Upper lobe of left lung (tissue), 6 donors: ENCODE measurements at regions not wholly inside any gene's neighbourhood (a gene's known extent, or its start where the extent isn't known, plus 50 kb on each side); places are given as distances from the start of the nearest gene placed in this dataset.
"Not testable (repeated sequence)": the region's sequence is repeated elsewhere in the genome, so short reads cannot be mapped to it uniquely, and the experiment has no call there.

Experiments
- ATAC-seq, 2 donors: fragments of 200-7000 bp; cut with Tn5 transposase; one replicate each; pipeline ENCODE4 v1.9.1; 2022; ENCODE audit warnings: mild to moderate bottlenecking in 2 of 2, moderate library complexity in 2 of 2; ENCODE audit not compliant: low FRiP score in 2 of 2
- DNase-seq, 2 donors: peaks; one replicate each; pipeline ENCODE4 v3.0.0-alpha.2; 2019 to 2020
- H3K27ac ChIP-seq, 4 donors: fragments of 200-600 bp; sonication (generic); one replicate each; pipeline ENCODE4 v1.5.1; 2016 to 2019
- H3K27me3 ChIP-seq, 4 donors: fragments of 200-600 bp; sonication (generic); one replicate each; pipeline ENCODE4 v1.5.1; 2017 to 2019
- H3K36me3 ChIP-seq, 4 donors: fragments of 200-600 bp; sonication (generic); one replicate each; pipeline ENCODE4 v1.5.1; 2016 to 2019
- H3K4me1 ChIP-seq, 4 donors: fragments of 200-600 bp; sonication (generic); one replicate each; pipeline ENCODE4 v1.5.1; 2018 to 2019
- H3K4me3 ChIP-seq, 4 donors: fragments of 200-600 bp; sonication (generic); one replicate each; pipeline ENCODE4 v1.5.1; 2017 to 2019; ENCODE audit warnings: mild to moderate bottlenecking in 2 of 4, moderate library complexity in 1 of 4
- H3K9me3 ChIP-seq, 4 donors: fragments of 200-600 bp; sonication (generic); one replicate each; pipeline ENCODE4 v1.5.1; 2018 to 2019
- EP300 ChIP-seq, 4 donors: sonication (generic); formaldehyde crosslinking; IDR thresholded peaks; one replicate each; pipeline ENCODE4 v1.5.1; 2017; ENCODE audit warnings: antibody characterized with exemption in 4 of 4, control low read depth in 2 of 4
- POLR2A ChIP-seq, 4 donors: fragments of 450-650 bp; IDR thresholded peaks; one replicate each; pipeline ENCODE4 v1.5.1; 2016 to 2017; ENCODE audit warnings: antibody characterized with exemption in 4 of 4, mild to moderate bottlenecking in 2 of 4
- POLR2AphosphoS5 ChIP-seq, 2 donors: sonication (generic); formaldehyde crosslinking; IDR thresholded peaks; one replicate each; pipeline ENCODE4 v1.5.1; 2017; ENCODE audit warnings: antibody characterized with exemption in 2 of 2
- WGBS, 2 donors: methylation state at CpG; one replicate each; pipeline ENCODE4 v1.1.5; 2017 to 2018; 5-methylcytosine and 5-hydroxymethylcytosine counted together
- TF ChIP-seq, protein P1 (sequence below), 6 experiments: fragments of 450-650 bp in 4 of 6; fragments of 200-600 bp in 2 of 6; sonication (generic) in 2 of 6; IDR thresholded peaks; one replicate each; pipeline ENCODE4 v1.5.1; 2016 to 2019; ENCODE audit warnings: antibody characterized with exemption in 6 of 6
- donor health status: DM: no; HTN: no; CAD: no; lungs with moderate emphysema.
- donor health status: DM: no; HTN: yes; CAD: no; lungs with severe emphysema.

DNA sequence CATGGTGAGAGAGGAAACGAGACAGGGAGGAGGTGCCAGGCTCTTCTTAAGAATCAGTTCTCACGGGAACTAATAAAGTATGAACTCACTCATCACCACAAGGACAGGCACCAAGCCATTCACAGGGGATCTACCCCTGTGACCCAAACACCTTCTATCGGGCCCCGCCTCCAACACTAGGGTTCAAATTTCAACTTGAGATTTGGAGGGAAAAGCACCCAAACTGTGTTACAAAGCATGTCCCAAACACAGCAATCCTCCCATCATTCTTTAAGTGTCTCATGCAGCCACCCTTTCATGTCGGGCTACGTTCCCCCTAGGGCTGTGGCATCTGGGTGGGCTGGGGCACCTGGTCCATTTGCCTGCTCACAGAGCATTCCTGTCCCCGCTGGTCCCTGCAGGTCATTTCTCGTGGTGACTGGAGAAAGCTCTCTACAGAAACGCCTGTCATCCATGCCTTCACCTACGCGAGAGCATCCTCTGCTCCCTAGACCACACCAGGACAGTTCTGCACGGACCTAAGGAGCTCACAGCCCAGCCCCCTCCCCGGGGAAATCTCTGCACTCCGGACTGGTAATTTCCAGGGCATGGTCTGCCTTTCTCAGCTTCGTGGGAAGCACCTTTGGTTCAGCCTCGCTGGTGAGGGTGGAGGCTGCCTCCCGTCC lies 79.6 kb downstream of the TTLL2 start:
- H3K4me3 ChIP-seq, result no peak overlapping the region
- H3K36me3 ChIP-seq, result no peaks in the 10 kb centered on the region
- H3K27me3 ChIP-seq, result no peaks in the 10 kb centered on the region
- DNase-seq, result peak in 1 of 2 donors; percentile 17
- no peaks in the 10 kb centered on the region for H3K9me3 ChIP-seq
- H3K4me1 ChIP-seq, result no peaks in the 10 kb centered on the region
- no peak overlapping the region for H3K27ac ChIP-seq
- WGBS, 2 donors, result 82 to 86% methylated on average over 16 to 17 of the region's 17 CpGs
- ATAC-seq, result no peak
- TF ChIP-seq, protein P1, sequence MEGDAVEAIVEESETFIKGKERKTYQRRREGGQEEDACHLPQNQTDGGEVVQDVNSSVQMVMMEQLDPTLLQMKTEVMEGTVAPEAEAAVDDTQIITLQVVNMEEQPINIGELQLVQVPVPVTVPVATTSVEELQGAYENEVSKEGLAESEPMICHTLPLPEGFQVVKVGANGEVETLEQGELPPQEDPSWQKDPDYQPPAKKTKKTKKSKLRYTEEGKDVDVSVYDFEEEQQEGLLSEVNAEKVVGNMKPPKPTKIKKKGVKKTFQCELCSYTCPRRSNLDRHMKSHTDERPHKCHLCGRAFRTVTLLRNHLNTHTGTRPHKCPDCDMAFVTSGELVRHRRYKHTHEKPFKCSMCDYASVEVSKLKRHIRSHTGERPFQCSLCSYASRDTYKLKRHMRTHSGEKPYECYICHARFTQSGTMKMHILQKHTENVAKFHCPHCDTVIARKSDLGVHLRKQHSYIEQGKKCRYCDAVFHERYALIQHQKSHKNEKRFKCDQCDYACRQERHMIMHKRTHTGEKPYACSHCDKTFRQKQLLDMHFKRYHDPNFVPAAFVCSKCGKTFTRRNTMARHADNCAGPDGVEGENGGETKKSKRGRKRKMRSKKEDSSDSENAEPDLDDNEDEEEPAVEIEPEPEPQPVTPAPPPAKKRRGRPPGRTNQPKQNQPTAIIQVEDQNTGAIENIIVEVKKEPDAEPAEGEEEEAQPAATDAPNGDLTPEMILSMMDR (IDR thresholded peaks at IDR 0.05), result no peak
- no peak for TF ChIP-seq EP300 (IDR thresholded peaks at IDR 0.05)
- TF ChIP-seq POLR2A (IDR thresholded peaks at IDR 0.05), result no peak
- TF ChIP-seq POLR2AphosphoS5 (IDR thresholded peaks at IDR 0.05), result no peak

DNA sequence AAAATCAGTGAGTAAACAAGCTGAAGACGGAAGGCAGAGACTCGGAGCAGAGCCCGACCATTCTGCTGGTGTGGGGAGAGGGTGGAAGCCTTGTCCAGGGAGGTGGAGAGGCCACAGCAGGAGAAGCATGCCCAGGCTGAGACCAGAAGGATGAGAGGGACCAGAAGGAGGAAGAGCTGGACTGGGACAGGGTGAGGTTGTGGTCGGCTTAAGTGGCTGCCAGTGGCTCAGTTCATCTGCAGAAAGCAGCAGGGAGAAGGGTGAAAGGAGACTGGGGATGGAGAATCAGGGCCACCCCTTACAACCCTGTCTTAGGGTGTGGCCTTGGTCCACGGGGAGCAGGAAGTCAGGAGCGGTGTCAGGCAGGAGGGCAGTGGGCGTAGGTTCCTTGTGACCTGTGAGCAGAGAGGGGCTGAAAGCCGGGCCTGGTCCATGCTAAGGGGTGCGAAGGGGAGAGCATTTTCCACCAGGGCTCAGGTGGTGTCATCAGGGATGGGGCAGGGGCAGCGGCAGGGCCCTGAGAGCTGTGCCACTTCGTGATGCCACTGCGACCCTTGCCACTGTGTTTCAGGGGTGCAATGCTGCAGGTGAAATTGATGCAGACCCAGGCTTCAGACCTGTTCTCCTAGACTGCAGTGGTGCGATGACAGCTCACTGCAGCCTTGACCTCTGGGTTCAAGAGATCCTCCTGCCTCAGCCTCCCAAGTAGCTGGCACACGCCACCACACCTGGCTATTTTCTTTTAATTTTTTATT lies 81.1 kb downstream of the TTLL2 start:
- H3K9me3 ChIP-seq, result no peaks in the 10 kb centered on the region
- TF ChIP-seq POLR2AphosphoS5 (IDR thresholded peaks at IDR 0.05) (no peak), EP300 (IDR thresholded peaks at IDR 0.05) (no peak), POLR2A (IDR thresholded peaks at IDR 0.05) (no peak)
- no peak overlapping the region for H3K27ac ChIP-seq
- no peak for DNase-seq
- peaks cover 0 to 6% (median 0%) of the 10 kb centered on the region in 4 donors for H3K4me1 ChIP-seq
- WGBS, 2 donors, result 82 to 87% methylated on average over 11 to 14 of the region's 14 CpGs
- ATAC-seq, result no peak
- no peak overlapping the region for H3K4me3 ChIP-seq
- no peaks in the 10 kb centered on the region for H3K27me3 ChIP-seq
- no peaks in the 10 kb centered on the region for H3K36me3 ChIP-seq

DNA sequence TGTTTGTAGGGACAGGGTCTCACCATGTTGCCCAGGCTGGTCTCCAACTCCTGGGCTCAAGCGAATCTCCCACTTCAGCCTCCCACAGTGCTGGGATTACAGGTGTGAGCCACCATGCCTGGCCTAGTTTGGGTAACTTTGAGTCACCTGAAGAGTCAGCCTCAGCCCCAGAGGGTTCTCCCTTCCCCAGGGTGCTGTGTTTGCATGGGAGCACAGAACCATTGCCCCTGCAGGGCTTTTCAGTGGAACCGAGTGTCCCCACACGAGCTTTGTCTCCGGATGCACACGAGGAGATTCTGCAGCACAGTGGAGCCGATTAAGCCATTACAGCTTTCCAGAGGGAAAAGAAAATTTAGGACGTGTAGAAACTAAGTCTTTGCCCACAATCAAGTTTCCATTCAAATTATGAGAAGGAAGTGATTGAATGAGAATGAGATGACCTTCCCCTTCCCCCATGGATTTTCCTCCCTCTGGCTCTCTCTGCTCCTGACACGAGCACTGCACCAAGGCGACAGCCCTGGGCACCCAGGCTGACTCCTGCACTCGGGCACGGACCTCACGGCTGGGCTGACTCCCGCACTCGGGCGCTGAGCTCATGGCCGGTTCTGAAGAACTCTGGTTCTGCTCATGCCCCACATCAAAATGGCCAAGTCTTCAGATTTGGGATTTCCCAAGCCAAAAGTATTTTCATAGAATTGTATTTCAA lies 81.8 kb downstream of the TTLL2 start:
- H3K4me3 ChIP-seq, H3K9me3 ChIP-seq, H3K27me3 ChIP-seq, ATAC-seq, H3K36me3 ChIP-seq, H3K4me1 ChIP-seq, H3K27ac ChIP-seq: not testable (repeated sequence)
- peak in 1 of 2 donors; percentile 60 for DNase-seq
- 85 to 90% methylated on average over 16 of the region's 16 CpGs for WGBS, 2 donors

DNA sequence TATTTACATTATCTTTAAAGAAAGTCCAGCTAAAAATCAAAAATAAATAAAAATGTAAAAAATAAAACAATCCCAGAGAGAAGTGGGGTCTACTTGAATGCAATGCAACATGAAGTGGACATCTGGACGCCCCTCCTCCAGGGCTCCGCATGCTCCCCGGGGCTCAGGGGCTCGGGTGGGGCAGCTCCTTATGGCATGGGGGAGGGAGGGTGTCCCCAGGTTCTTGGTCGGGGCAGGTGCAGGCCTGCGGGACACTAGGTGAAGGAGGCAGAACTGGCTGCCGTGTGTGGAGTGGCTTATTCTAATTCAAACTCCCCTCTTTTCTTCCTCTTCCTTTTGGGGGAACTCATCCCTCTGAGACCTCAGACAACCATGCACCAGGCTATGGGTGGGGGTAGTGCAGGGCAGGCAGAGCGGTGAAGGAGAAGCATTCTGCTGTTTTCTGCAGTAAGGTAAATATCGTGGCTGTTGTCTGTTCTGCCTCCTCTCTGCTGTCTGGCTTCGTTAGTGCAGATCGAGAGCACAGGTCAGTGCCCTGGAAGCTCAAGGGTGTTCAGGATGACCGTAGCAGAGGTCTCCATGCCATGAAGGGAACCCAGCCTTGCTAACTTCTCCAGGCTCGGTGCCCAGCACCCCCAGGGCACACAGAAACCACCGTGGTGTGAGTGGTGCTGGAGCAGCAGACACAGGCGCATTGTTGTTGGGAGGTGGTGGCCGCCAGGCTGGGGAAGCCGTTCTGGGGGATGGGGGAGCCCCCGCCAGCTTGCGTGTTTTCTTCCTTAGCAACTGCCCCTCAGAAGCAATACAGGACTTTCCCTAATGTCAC lies 82.6 kb downstream of the TTLL2 start:
- peaks cover 0 to 6% (median 0%) of the 10 kb centered on the region in 4 donors for H3K4me1 ChIP-seq
- 75 to 78% methylated on average over 10 to 19 of the region's 19 CpGs for WGBS, 2 donors
- DNase-seq (peak in 1 of 2 donors; percentile 51), ATAC-seq (no peak)
- no peaks in the 10 kb centered on the region for H3K9me3 ChIP-seq
- no peak overlapping the region for H3K4me3 ChIP-seq
- no peaks in the 10 kb centered on the region for H3K36me3 ChIP-seq
- TF ChIP-seq EP300 (IDR thresholded peaks at IDR 0.05) (no peak), POLR2A (IDR thresholded peaks at IDR 0.05) (no peak), POLR2AphosphoS5 (IDR thresholded peaks at IDR 0.05) (no peak)
- TF ChIP-seq, protein P1 (IDR thresholded peaks at IDR 0.05), result no peak
- no peak overlapping the region for H3K27ac ChIP-seq
- no peaks in the 10 kb centered on the region for H3K27me3 ChIP-seq

DNA sequence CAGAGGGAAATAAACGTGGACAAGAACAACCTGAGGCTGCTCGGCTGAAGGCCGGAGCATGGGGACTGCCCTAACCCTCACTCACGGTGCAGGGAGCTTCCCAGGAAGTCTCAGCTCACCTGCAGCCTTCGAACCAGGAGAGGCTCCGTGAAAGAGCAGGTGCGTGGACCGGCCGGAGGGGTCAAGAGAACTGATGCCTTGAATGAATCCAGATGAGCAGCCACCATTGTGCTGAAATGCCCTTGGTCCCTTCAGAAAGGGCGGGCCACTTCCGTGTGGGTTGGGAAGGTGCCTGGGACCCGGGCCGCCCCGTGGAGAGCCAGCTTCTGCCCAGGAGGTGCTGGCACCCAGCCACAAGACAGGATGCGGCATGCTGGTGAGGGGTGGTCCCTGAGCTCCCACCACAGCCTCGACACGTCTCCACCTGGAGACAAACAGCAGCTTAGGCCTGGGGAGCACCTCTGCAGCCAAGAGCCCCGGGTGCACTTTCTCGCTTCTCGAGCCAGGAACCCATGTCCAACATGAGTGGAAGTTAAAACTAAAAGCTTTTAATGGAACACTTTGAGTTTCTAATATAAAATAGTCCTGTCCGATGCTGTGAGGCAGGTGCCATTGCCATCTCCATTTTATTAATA lies 83.5 kb downstream of the TTLL2 start:
- H3K9me3 ChIP-seq, result no peaks in the 10 kb centered on the region
- WGBS, 2 donors, result 84 to 92% methylated on average over 3 to 15 of the region's 21 CpGs
- no peak for ATAC-seq

More for the DNA sequence above, 83.5 kb downstream of the TTLL2 start:
- Histone ChIP-seq H3K27me3 (no peaks in the 10 kb centered on the region), H3K4me3 (no peak overlapping the region), H3K27ac (no peak overlapping the region), H3K36me3 (no peaks in the 10 kb centered on the region), H3K4me1 (peaks cover 0 to 6% (median 0%) of the 10 kb centered on the region in 4 donors)
- TF ChIP-seq, protein P1 (IDR thresholded peaks at IDR 0.05), result no peak
- TF ChIP-seq POLR2A (IDR thresholded peaks at IDR 0.05) (no peak), EP300 (IDR thresholded peaks at IDR 0.05) (no peak), POLR2AphosphoS5 (IDR thresholded peaks at IDR 0.05) (no peak)
- DNase-seq, result peak in 1 of 2 donors; percentile 10
